ENCODE measurements at regions not wholly inside any gene's neighbourhood (a gene's known extent, or its start where the extent isn't known, plus 50 kb on each side); places are given as distances from the start of the nearest gene placed in this dataset.
"Not testable (repeated sequence)": the region's sequence is repeated elsewhere in the genome, so short reads cannot be mapped to it uniquely, and the experiment has no call there.

- no peak for TF ChIP-seq EZH2phosphoT487 (IDR thresholded peaks at IDR 0.05; ENCODE audit: low read depth)
- TF ChIP-seq, protein P1, sequence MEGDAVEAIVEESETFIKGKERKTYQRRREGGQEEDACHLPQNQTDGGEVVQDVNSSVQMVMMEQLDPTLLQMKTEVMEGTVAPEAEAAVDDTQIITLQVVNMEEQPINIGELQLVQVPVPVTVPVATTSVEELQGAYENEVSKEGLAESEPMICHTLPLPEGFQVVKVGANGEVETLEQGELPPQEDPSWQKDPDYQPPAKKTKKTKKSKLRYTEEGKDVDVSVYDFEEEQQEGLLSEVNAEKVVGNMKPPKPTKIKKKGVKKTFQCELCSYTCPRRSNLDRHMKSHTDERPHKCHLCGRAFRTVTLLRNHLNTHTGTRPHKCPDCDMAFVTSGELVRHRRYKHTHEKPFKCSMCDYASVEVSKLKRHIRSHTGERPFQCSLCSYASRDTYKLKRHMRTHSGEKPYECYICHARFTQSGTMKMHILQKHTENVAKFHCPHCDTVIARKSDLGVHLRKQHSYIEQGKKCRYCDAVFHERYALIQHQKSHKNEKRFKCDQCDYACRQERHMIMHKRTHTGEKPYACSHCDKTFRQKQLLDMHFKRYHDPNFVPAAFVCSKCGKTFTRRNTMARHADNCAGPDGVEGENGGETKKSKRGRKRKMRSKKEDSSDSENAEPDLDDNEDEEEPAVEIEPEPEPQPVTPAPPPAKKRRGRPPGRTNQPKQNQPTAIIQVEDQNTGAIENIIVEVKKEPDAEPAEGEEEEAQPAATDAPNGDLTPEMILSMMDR (IDR thresholded peaks at IDR 0.05; ENCODE audit: low read depth, low read length), result no peak
- no peak overlapping the region for H3K4me2 ChIP-seq (ENCODE audit: low read length)
- H3K27ac ChIP-seq (ENCODE audit: low read length), result no peak overlapping the region
- no peaks in the 10 kb centered on the region for H3K79me2 ChIP-seq (ENCODE audit: low read length)
- peaks cover 18% of the 10 kb centered on the region for H3K4me1 ChIP-seq (ENCODE audit: low read length)
- H3K27me3 ChIP-seq (ENCODE audit: low read depth, low read length), result no peaks in the 10 kb centered on the region
- H3K36me3 ChIP-seq (replicated peaks; ENCODE audit: low read depth, low read length), result no peaks in the 10 kb centered on the region
- H4K20me1 ChIP-seq (ENCODE audit: insufficient read depth, low read length), result no peaks in the 10 kb centered on the region
- H3K9me3 ChIP-seq (ENCODE audit: insufficient read depth, low read length), result no peaks in the 10 kb centered on the region
- no peak overlapping the region for H3K9ac ChIP-seq (ENCODE audit: low read length)
- no peak overlapping the region for H3K4me3 ChIP-seq (ENCODE audit: low read length)
- no peak overlapping the region for H2AFZ ChIP-seq (ENCODE audit: low read depth, low read length)
Measured at GRCh38 chr6:11847515-11848345, 69.1 kb upstream of the ADTRP start.

DNA sequence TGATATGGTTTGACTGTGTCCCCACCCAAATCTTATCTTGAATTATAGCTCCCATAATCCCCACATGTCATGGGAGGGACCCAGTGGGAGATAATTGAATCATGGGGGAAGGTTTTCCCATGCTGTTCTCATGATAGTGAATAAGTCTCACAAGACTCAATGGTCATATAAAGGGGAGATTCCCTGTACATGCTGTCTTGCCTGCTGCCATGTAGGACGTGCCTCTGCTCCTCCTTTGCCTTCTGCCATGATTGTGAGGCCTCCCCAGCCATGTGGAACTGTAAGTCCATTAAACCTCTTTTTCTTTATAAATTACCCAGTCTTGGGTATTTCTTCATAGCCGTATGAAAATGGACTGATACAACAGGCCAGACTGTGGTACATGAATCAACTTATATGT, 68.5 kb upstream of the ADTRP start:
- not testable (repeated sequence) for H2AFZ ChIP-seq (ENCODE audit: low read depth, low read length); H3K9me3 ChIP-seq (ENCODE audit: insufficient read depth, low read length); H3K79me2 ChIP-seq (ENCODE audit: low read length); H3K36me3 ChIP-seq (replicated peaks; ENCODE audit: low read depth, low read length); H3K27ac ChIP-seq (ENCODE audit: low read length); H3K9ac ChIP-seq (ENCODE audit: low read length); H3K27me3 ChIP-seq (ENCODE audit: low read depth, low read length); H3K4me3 ChIP-seq (ENCODE audit: low read length); H3K4me2 ChIP-seq (ENCODE audit: low read length); H4K20me1 ChIP-seq (ENCODE audit: insufficient read depth, low read length)
- H3K4me1 ChIP-seq (ENCODE audit: low read length), result peaks cover 12% of the 10 kb centered on the region

DNA sequence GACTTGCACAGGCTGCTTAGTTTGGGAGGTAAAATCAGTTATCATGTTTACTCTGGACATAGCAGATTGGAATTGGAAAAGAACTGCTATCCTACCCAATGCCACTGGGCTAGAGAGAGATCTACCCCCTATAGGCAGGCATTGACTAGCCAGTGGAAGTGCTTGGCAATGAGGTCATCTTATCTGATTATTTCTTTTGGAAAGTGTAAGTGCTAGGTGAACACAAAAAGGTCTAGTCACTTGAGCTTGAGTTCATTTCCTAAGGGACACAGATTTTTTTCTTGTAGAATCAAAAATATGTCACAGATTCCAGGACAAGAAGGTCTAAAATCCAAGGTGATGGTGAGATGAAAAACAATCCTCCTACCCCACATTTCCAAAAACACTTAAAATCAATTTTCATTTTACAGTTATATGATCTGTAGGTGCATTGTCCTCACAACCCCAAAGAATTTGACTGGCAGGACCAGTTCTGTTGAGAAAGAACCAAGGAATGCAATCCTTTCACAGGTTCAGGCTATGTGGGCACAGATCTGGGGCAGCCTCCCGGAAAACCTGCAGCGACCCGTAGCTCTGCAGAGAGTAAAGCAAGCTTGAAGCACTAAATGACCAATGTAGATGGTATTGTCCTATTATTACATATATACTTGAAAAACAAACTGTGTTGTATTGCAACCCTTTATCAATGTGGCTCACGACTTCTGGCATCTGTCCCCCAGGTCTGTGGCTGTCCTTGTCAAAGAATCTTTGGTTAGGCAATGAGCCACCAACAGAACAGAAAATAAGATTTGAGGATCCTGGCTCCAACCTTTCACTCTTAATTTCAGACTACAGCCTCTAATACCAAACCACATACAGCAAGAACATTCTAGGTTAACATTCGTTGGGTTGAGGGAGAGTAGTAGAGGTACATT, 67.3 kb upstream of the ADTRP start:
- Histone ChIP-seq H3K4me1 (ENCODE audit: low read length) (peaks cover 2% of the 10 kb centered on the region; the same call in 1 of the 2 replicates), H3K4me2 (ENCODE audit: low read length) (no peak overlapping the region), H3K9ac (ENCODE audit: low read length) (no peak overlapping the region), H3K36me3 (replicated peaks; ENCODE audit: low read depth, low read length) (no peaks in the 10 kb centered on the region), H3K27ac (ENCODE audit: low read length) (no peak overlapping the region), H3K9me3 (ENCODE audit: insufficient read depth, low read length) (no peaks in the 10 kb centered on the region), H2AFZ (ENCODE audit: low read depth, low read length) (no peak overlapping the region), H3K79me2 (ENCODE audit: low read length) (no peaks in the 10 kb centered on the region), H3K4me3 (ENCODE audit: low read length) (no peak overlapping the region), H4K20me1 (ENCODE audit: insufficient read depth, low read length) (no peaks in the 10 kb centered on the region), H3K27me3 (ENCODE audit: low read depth, low read length) (no peaks in the 10 kb centered on the region)
- TF ChIP-seq, protein P1 (IDR thresholded peaks at IDR 0.05; ENCODE audit: low read depth, low read length), result no peak
- TF ChIP-seq EZH2phosphoT487 (IDR thresholded peaks at IDR 0.05; ENCODE audit: low read depth), result no peak

- not testable (repeated sequence) for H3K4me1 ChIP-seq (ENCODE audit: low read length); H3K79me2 ChIP-seq (ENCODE audit: low read length); H3K4me3 ChIP-seq (ENCODE audit: low read length); H3K9ac ChIP-seq (ENCODE audit: low read length); H2AFZ ChIP-seq (ENCODE audit: low read depth, low read length); H4K20me1 ChIP-seq (ENCODE audit: insufficient read depth, low read length); H3K27ac ChIP-seq (ENCODE audit: low read length); H3K9me3 ChIP-seq (ENCODE audit: insufficient read depth, low read length); H3K36me3 ChIP-seq (replicated peaks; ENCODE audit: low read depth, low read length); H3K4me2 ChIP-seq (ENCODE audit: low read length); H3K27me3 ChIP-seq (ENCODE audit: low read depth, low read length)
Measured at GRCh38 chr6:11842795-11843194, 64.2 kb upstream of the ADTRP start.

GRCh38 chr6:11835065-11835464, 56.5 kb upstream of the ADTRP start:
- Histone ChIP-seq H3K4me1 (ENCODE audit: low read length) (peaks cover 18% of the 10 kb centered on the region), H3K4me2 (ENCODE audit: low read length) (no peak overlapping the region)

More at GRCh38 chr6:11835065-11835464, 56.5 kb upstream of the ADTRP start:
- H3K4me3 ChIP-seq (ENCODE audit: low read length), result no peak overlapping the region
- H2AFZ ChIP-seq (ENCODE audit: low read depth, low read length), result no peak overlapping the region
- H3K27ac ChIP-seq (ENCODE audit: low read length), result no peak overlapping the region
- no peaks in the 10 kb centered on the region for H3K79me2 ChIP-seq (ENCODE audit: low read length)
- no peaks in the 10 kb centered on the region for H3K9me3 ChIP-seq (ENCODE audit: insufficient read depth, low read length)
- H3K36me3 ChIP-seq (replicated peaks; ENCODE audit: low read depth, low read length), result no peaks in the 10 kb centered on the region
- no peaks in the 10 kb centered on the region for H4K20me1 ChIP-seq (ENCODE audit: insufficient read depth, low read length)
- H3K9ac ChIP-seq (ENCODE audit: low read length), result no peak overlapping the region
- no peaks in the 10 kb centered on the region for H3K27me3 ChIP-seq (ENCODE audit: low read depth, low read length)
- TF ChIP-seq EZH2phosphoT487 (IDR thresholded peaks at IDR 0.05; ENCODE audit: low read depth), result no peak
- TF ChIP-seq, protein P1 (IDR thresholded peaks at IDR 0.05; ENCODE audit: low read depth, low read length), result no peak
